NCI-H2107 (cell line): ENCODE measurements at regions not wholly inside any gene's neighbourhood (a gene's known extent, or its start where the extent isn't known, plus 50 kb on each side); places are given as distances from the start of the nearest gene placed in this dataset.
"Not testable (repeated sequence)": the region's sequence is repeated elsewhere in the genome, so short reads cannot be mapped to it uniquely, and the experiment has no call there.

Experiments
- DNase-seq: peaks from one replicate; lab custom pipeline; 2025; lab: John Stamatoyannopoulos, UW

- DNase-seq, result no peak
Measured at GRCh38 chr3:157857440-157857839, 248.8 kb downstream of the SHOX2 start.

DNA sequence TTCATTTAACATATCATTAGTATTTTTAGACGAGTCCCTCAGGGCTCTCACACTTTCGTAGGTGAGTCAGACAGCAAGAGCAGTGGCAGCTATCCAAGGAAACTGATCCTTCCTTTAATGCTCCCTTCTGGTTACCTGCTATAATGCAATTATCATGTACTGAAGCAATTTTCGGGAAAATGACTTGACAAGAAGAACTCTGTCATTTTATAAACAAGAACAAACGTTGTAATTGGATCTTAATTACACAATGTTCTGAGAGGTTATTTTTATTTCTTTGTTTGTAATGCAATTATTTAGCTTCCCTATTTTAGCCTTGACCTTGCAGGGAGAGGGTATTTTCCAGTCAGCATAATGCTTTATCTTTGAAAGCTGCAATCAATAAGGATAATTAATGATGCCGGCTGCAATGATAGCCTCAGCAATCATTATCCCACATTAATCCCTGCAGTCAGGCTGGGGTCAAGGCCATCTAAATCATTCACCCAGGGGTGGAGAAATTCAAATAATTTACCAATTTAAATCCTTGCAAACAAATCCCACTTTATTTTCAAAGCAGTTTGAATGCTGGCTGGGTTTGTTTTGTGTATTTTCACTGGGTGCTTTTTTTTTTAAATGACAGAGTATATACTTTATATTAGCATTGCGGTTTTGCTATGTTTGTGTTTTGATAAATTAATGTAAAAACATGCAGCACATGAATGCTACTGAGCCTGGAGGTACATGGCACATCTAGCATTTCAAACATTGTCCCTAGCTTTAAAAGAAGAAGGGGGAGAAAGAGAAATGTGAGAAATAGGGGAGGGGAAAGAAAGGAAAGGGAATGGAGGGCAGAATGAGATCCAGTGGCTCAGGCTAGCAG lies 249.9 kb downstream of the SHOX2 start:
- DNase-seq, result no peak

DNA sequence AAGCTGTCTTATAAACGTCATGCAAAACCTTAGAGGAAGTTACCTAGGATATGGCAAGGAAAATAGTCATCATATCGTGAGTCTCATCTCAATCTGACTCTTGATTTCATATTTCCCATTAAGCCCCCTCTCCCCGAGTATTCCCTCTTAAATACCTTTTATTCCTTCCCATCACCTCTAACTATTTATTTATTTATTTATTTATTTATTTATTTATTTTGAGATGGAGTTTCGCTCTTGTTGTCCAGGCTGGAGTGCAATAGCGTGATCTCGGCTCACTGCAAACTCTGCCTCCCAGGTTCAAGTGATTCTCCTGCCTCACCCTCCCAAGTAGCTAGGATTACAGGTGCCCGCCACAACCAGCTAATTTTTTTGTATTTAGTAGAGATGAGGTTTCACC lies 260.4 kb downstream of the SHOX2 start:
- DNase-seq, result not testable (repeated sequence)

- DNase-seq, result no peak
Measured at GRCh38 chr3:157844800-157845565, 261.2 kb downstream of the SHOX2 start.

DNA sequence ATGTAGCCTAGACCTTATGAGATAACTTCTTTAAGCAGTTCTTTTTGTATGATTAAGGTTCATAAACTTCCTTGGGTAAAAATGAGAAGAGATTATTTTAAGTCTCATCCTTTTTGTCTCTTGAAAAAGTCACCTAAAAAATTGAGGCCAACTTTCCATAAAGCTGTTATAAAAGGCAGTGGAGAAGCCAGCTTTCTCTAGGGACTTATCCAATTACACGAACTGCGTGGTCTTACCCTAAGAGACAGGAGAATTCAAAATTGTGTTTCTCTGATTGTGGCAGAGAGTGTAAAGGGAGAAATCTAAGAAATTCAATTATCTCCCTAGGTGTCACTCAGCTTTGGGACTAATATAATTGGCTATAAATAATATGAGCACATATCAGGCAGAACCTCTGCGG lies 262.0 kb downstream of the SHOX2 start:
- DNase-seq, result no peak

GRCh38 chr3:157841029-157841428 lies 265.2 kb downstream of the SHOX2 start:
- DNase-seq, result no peak

DNA sequence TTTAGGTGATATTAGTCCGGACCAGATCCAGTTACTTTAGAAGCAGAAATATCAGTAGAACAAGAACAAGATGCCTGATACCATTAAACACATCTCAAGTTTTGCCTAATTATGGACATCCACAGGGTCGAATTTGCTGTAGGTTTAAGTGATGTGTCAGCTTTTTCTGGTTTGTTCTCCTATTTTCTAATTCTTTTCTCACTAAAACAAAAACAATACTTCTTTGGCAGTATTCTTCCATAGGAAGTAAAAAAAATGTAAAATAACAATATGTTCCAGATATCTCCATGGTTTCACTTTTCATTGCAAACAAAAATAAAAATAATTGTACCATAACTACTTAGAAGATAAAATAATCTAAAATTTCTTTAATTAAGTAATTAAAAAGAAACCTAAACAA lies 265.7 kb downstream of the SHOX2 start:
- no peak for DNase-seq

DNA sequence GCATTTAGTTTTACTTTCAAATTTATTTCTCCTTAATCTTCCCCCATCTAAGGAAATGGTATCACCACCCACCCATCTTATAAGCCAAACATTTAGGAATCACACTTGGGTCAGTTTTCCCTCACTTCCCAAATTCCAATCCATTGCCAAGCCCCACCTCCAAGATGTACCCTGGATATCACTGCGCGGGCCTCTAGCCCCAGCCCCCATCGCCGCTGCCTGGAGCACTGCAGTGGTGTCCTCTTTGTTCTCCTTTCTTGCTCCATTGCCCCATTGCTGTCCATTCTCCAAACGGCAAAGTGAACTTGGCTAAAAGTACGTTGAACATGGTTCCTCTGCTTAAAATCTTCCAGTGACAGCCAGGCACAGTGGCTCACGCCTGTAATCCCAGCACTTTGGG lies 267.8 kb downstream of the SHOX2 start:
- no peak for DNase-seq

DNA sequence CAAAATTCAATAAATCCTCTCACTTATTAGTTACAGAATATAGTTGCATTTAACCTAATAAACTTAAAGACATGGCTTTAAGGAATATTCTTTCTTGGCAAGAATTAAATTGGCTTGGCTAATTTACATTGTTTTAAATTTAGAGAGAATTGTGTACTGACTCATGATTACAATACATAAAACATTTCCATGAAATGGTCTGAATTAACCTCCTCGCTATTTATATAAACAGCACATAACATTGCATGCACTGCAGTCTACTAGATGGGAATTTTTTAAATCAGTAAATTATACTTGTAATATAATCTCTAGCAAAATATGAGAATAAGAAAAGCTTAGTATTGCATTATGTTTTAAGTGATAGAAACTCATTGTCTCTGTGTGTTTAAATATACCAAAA lies 268.9 kb downstream of the SHOX2 start:
- no peak for DNase-seq

GRCh38 chr3:157836022-157836421 lies 270.2 kb downstream of the SHOX2 start:
- no peak for DNase-seq

DNA sequence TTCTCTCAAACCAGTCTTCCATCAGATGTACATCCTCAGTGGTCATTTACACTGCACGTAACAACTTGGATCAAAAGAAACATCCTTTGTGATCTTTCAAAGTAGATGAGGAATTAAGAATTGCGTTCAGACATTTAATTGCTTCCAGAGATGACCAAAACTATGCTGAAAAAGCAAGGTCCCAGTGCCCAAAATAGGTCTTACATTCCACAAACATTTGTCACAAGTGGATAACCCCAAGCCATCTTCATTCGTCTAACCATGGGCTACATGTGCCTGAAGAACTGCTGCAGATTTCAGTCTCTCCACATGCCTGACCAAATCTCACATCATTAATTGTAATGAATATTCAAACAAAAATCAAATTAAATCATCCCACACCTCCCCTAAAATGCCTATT lies 273.6 kb downstream of the SHOX2 start:
- DNase-seq, result no peak

- no peak for DNase-seq
Measured at GRCh38 chr3:157830556-157831236, 275.5 kb downstream of the SHOX2 start.

DNA sequence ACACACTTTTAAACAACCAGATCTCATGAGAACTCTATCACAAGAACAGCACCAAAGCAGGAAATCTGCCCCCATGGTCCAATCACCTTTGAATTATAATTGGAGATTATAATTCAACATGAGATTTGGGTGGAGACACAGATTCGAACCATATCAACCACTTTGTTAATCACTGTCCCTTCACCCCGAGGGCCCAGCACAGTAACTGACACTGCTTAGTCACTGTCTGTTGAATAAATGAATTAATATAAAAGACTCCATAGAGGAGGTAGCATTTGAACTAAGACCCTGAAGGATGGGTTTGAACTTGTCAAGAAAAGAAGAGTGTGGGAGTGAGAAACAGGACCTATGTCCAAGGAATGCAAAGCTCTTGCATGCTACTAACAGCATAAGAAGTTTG lies 276.4 kb downstream of the SHOX2 start:
- DNase-seq, result no peak

GRCh38 chr3:157824281-157824680 lies 281.9 kb downstream of the SHOX2 start:
- DNase-seq, result no peak

- DNase-seq, result no peak
Measured at GRCh38 chr3:157823050-157823449, 283.2 kb downstream of the SHOX2 start.

DNA sequence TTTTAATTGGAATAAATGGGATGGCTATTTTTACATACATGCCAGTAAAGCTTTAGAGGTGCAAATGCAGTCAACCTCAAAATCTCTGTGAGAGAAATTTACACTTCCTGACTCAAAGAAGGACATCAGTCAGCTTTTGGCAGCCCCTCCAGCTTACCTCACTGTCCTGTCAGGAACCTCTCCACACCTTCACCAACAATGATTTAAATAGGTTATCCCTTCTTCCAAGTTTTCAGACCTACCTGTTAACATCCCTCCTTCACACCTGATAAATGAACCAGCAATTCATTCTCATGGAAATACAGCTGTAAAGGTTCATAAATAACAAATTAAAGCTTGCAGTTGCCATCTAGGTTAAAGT lies 286.1 kb downstream of the SHOX2 start:
- no peak for DNase-seq

- no peak for DNase-seq
Measured at GRCh38 chr3:157819270-157820156, 286.7 kb downstream of the SHOX2 start.

DNA sequence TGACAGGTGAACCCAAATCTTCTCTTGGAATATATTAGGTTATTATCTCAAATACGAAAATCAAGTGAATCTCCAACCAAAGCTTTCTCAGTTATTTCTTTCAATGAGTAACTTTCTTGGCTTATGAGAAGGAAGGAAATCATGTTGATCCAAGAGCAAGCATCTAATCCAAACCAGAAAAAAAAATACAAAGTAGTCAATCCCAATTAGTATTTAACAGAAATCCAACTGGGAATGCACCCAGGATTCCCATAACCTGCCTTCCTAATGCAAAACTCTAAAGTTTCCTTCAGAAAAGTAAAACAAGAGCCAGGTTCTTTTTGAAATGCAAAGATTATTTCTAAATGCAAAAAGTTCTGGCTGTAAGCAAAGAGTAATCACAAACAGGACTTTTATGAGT lies 289.3 kb downstream of the SHOX2 start:
- no peak for DNase-seq

GRCh38 chr3:157816296-157816695 lies 289.9 kb downstream of the SHOX2 start:
- no peak for DNase-seq

GRCh38 chr3:157815739-157816138 lies 290.5 kb downstream of the SHOX2 start:
- DNase-seq, result no peak

DNA sequence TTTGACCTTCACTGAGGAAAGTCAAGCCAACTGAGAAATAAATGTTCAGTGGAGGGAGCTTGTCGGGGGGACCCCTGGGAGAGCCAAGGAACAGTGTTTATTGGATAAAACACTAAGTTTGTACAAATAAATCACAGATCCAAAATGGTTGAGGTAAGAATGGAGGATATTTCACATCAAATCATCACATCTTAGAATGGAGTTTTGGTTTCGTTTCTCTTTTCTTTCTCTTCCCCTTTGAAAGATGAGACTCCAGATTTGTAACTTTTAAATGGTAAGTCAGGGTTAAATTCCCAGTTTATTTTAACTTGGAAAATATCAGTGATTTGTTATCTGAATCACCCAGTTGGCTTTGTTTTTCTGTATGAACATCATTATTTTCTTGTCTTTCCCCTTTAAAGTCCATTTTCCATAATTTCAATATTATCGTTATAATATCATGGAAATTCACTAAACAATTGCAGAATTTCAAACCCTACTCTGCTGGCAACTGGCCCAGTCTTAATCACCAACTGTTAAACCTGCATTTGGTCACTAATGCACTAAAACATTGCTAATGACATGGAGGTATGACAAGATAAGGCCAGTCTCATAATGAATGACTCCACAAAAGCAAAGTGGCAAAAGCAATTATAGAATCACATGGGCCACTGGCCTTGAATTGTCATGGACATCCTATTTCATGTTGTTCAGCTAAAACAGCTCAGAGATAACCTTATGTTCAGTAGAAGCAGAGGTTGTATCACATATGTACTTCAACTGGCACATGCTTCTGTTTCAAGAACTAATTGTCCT lies 295.1 kb downstream of the SHOX2 start:
- DNase-seq, result no peak
